NCI-H1092 treated with DMSO at 0.1 percent for 48 hours (cell line): ENCODE measurements at regions not wholly inside any gene's neighbourhood (a gene's known extent, or its start where the extent isn't known, plus 50 kb on each side); places are given as distances from the start of the nearest gene placed in this dataset.

Source experiments
- DNase-seq: peaks from one replicate; lab custom pipeline; 2025; lab: John Stamatoyannopoulos, UW

DNA sequence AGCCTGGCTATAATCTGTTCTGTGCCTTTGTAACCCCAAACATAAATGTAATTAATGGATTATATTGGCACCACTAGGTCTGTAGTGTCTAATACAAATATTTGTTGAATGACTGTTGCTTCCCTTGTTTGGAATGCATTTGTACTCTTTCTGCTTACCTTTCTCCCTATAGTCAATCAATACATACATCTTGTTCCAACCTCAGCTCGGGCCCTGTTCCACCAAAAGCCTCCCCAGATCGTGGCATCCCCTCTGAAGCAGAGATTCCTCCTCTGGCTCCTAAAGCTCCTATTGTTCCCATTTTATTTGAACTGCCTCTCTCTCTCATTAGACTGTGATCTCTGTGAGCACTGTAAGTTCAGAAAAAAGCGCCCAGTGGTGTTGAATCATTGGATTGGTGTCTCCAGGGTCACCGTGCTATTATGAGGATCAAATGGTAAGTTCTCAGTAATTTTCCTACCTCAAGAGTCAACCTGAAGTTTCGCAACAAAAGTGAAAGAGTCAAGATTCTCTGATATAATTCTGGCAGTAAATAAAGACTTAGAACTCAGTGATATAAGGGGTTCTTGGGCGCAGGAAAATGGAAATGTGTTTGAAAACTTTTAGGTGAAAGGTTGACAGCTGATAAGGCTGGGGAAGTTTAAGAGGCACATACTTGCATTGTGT is 151.5 kb downstream of the KLF5 start:
- no peak for DNase-seq

DNA sequence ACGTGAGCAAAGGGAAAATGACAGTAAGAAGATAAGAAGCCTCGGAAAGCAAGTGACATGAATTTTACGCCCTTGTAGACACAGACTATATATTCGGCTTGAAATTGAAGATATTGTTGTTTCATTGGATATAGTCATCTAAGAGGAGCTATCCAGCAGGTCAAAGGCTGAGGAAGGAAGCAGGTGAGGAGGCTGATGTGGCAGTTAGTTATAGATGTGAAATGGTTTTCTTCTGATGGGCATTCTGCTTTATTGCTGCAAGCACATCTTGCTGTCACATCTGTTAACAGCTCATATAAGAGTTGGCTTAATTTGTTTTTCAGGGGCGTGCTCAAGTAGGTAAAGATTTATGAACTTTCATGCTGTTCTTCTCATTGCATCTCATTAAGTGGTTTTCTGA is 146.1 kb downstream of the KLF5 start:
- no peak for DNase-seq

DNA sequence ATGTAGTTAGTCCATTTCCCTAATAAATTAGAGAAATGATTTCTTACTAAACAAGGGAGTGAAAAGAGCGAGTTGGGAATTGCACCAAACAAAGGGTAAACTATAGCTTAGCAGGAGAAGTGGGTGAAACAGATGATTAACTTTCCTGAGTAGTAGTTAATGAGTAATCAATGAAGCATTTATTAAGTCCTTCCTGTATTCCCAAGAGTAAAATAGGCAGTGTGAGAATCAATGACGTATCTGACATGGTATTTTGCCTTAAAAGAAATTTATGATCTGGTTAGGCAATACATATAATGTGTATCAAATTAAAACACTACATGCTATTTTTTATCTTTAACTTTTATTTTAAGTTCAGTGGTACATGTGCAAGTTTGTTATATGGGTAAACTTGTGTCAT is 142.8 kb downstream of the KLF5 start:
- DNase-seq = no peak

DNA sequence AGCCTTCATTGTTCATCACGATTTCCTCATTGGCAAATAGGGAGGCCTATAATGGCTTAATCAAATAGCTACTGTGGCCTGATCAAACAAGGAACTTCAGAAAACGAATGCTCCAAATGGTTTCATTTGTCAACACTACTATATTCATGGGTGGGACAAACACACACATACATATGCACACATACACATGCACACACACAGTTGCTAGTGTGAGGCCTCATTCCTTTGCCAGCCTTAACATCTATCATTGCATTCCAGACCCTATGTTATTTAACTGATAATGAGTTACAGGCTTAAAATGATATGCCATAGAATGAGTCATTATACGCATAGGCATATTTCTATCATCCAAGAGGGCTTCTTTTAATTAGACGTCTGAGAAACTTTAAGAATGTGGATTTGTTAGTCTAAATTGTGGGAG is 140.2 kb downstream of the KLF5 start:
- no peak for DNase-seq

DNA sequence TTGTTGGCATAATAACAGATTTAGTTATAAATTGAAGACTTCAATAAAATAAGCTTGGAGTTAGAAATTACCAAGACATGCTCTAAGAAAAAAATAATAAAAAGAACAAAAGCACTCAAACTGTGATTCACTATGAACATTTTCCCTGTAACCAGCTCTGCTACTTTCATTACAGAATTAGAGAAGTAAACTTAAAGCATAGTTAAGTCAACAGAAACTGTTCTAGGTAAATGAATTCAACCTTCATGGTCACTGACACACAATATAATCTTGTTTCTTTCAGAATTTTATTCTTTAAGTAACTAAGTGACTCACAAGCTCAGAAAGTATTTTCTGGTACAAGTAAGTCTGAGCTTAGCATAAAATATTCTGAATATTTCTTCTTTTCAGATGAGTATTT is 136.3 kb downstream of the KLF5 start:
- DNase-seq = no peak

DNA sequence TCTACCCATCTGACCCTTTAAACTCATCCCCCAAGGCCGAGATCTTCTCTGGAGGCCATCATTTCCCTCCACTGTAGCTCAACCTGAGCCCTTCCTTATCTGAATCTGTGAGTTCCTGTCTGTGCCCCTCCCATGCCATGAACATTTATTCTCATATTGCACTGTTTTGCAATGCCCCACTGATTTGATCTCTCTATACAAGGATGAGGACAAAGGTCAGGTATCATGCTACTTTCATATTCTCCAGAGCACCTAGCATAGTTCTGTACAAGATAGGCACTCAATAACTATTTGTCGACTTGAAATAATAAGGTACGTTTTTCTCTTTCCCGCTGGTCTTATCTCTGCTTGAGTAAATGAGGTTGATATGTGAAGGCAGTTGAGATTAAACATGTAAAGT is 135.5 kb downstream of the KLF5 start:
- DNase-seq = no peak

DNA sequence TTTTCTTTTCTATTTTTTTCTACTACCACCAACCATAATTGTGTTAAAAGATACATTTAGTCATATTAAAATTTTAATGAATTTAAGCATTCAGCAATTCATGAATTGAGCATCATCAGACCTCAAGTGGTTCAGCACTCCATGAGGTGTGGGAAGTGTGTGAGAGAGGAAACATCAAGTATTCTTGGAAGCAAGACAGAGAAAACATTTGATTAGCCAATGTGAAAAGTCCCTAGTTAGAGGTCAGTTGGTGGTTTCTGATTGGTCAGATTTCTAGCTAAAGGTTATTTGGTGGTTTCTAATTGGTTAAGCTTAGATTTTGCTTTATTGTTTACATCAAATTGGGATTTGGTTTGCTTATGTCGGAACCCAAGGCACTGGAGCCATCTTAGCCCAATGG is 134.7 kb downstream of the KLF5 start:
- DNase-seq = no peak

DNA sequence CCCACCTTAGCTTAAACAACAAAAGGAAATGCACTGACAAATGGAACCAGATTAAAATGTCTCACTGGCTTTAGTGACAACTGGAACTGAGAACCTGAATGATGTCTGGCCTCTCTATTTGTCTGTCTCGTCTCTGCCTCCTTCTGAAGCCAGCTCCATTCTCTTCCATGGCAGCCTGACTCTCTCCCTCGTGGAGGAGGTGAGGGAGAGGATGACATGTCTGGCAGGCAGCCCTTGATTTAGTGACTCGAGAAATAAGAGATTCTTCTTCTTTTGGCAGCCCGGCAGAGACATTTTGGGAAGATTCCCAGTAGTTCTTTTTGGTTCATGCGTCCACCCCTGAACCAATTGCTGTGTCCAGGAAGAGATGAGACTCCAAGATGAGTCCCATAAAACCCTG is 131.7 kb downstream of the KLF5 start:
- no peak for DNase-seq

DNA sequence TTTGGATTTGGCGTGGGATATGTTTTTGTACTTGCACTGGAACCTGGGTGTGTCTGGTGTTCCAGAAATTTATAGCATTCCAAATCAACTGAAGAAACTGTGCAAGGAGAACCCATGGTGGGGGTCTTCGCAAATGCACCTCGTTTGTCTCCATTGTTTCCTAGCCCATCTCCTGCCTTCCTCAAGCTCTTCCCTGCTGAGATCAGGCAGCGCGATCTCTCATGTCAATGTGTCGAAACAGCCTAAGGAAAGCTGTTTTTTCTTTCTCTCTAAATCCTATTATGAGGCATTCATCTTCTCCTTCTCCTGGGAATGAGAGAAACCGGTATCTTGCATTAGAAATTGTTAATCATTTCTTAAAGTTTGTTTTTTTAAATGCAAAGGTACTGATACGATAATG is 131.0 kb downstream of the KLF5 start:
- DNase-seq = no peak

DNA sequence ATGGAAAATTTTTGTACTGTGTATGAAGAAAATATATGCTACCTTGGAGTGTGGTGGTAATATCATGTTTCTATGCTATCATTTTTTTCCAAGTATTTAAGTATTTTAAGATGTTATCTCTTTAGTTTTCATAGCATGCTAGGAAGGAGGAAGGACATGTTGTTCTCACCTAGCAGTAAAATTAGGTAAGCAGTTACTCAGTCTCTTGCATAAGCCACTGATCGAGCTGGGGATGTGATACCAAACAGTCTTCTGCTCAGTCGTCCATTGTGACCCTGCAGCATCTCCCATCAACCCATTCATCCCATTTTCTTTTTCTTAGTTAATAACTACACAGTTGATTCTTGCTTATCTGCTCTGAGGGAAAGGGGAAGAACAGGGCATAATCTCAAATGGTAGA is 130.6 kb downstream of the KLF5 start:
- DNase-seq = no peak

DNA sequence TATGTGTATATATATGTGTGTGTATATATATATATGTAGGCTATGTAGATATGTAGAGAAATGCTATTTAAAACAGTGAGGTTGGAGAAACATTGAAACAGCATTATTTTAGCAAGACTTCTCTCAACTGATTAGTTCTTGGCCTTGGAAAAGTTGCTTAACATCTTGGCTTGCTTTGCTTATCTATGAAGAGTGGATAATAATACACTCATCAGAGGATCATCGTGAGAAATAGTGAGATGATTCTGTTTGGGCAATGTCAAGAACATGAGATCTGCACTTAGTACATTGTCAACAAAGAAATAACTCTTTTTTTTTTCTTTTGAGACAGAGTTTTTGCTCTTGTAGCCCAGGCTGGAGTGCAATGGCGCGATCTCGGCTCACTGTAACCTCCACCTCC is 128.3 kb downstream of the KLF5 start:
- no peak for DNase-seq

DNA sequence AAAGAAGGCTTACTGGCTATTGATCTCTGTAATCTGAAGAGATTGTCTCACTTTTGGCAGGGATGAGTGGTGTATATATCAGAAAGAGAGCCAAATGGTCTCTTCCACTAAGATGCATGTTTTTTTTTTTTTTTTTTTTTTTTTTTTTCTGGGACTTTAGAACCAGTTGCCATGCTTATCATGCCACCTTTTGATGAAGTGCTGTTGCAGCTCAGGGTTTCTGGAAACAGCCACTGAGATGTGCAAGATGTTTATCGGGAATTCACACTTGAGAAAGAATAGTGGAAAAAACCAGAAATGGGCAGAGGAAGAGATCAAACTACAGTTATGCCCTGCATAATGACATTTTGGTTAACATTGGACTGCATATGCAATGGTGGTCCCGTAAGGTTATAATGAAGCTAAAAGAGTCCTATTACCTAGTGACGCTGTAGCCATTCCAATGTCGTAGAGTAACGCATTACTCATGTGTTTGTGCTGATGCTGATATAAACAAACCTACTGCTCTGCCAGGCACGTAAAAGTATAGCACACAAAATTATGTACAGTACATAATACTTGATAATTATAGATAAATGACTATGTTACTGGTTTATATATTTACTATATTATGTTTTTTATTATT is 121.0 kb downstream of the KLF5 start:
- DNase-seq = no peak

DNA sequence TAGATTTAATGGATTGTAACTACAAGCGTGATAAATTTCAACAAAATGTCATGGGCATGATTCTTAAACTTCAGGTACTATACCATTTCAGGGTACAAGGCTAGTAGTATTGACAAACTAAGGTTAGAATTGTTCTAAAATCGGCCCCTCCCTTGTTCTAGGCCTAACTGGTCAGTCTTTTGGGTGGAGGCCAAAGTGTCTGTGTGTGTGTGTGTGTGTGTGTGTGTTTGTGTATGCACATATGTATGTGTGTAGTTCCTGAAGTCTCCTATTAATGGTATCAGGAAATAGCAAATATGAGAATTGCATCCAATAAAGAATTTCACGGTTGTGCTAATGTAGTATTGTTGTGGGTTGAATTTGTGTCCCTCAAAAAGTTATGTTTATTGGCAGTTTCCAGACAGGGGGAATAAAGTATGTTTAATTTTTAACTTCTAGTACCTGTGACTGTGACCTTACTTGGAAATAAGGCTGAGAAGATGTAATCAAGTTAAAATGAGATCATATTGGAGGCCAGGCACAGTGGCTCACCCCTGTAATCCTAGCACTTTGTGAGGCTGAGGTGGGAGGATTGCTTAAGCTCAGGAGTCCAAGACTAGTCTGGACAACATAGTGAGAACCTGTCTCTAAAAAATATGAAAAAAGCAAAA is 119.2 kb downstream of the KLF5 start:
- no peak for DNase-seq

DNA sequence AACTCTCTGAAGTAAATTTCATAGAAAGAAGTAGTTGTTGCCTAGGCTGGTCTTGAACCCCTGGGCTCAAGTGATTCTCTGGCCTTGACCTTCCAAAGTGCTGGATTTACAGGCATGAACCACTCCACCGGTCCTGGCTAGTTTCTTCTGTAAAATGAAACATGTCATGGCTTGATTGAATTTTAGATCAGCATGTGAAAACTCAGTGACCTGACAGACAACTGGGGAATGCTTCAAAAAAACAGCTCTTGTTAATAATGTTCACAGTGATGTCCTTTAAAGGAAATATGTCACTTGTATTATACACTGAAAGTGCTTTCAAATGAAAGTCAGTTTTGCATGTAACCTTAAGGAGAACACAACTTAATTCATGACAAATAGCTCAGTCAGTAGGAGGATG is 118.2 kb downstream of the KLF5 start:
- no peak for DNase-seq

DNA sequence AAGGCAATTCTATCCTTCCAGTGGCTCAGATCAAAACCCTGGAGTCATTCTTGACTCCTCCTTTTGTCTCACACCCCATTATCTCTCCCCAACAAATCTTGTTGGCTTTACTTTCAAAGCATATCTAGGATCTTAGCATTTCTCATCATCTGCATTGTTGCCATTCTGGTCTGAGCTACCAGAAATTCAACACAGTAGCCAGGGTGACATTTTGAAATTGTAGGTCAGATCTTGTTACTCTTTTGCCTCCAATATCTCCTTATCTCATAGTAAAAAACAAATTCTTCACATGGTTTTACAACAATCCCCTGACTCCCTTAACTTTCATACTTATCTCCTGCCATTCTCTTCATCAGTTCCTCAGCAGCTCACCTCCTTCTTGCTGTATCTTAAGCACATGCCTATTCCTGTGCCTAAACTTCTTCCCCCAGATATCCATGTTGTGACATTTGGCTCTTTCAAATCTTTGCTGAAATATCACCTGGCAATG is 115.8 kb downstream of the KLF5 start:
- no peak for DNase-seq

DNA sequence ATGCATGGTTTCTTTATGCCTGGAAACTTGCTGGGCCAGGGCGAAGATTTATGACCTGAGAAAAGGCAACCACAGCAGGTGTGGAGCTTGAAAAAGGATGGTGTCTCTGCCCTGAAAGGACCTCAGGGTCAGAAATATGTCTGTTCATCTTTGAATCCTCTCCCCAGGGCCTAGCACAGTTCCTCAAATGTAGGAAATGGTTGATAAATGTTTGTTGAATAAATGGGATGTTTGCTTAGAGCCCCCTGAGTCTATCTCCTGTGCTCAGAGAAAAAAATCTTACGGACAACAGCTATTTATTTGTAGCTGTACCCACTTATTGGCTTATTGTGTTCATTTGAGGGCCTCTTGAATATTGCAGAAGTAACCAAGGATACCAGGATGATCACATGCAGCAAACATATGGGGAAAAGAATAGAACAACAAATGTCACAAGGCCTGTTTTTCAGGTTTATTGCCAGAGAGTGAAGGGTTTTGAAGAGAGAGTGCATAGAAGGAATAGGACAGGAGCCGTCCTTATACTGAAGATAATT is 114.5 kb downstream of the KLF5 start:
- DNase-seq = peak; percentile 41

DNA sequence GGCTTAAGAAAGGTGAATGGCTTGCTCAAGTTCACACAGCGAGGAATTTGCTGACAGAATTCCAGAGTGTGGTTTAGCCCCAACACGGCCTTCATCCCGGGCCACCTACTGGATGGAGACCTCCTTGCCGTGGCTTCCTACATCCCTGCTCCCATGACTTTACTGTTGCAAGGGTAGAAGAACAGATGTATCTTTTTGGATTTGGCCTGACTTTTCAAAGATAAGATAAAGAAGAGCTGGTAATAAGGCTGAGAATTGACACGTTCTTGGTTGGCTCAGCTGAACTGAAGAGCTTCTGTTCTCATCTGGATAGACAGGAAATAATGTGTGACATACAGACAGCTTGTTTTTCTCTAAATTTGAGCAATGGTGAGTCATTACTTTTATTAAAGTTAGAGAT is 113.1 kb downstream of the KLF5 start:
- DNase-seq = no peak

DNA sequence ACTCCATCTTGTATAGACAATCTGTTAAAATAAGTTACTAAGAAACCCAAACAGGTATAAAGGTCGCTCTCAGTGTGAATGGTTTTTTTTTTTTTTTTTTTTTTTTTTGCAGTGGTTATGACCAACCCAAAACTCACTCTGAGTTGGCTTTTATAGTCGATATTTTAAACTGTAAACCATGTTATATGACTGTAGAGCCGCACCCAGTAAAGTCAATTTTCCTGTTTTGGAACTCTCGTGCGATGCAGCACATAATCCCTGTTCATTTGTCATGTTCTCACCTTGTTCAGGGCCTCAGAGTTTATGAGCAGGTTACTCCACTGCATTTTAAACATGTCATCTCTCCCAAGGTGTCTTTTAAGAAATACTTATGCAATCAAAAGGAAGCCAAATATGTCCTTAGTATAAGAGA is 112.5 kb downstream of the KLF5 start:
- DNase-seq = no peak

DNA sequence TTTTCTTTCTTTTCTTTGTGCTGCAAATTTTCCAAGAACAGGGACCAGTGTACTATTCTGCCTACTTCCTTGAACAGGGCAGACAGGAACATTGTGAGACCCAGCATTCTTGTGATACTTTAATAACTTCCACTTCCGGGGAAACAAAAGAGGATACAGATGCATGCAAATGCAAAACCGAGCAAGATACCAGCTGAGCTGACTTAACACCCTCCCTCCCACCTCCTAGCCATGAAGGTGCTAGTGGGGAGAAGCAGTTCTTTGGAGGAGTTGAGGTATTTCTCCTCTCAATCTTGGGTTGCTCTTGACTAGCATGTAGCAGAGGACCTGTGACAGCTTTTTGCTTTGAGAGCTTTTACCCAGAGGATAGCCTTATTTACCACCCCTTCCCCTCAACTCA is 111.2 kb downstream of the KLF5 start:
- no peak for DNase-seq

DNA sequence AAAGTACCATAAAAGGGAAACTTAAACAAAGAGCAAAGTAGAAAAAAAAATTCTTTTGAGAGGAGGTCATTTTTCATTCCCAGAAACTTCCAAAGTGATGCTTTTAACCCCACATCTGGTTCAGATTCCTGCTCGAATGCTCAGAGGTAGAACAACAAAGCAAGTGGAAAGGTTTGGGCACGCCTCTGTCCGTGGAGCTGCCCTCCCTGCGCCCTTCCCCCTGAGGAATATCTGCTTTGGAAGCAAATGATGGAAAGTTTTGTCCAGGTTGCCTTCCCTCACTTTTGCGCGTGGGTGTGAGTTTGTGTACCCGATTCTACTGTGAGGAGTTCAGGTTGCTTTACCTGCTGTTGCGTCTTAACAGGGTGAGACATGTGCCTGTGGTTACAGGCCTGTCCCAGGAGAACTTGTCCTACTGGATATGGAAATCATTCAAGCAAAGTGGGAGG is 110.2 kb downstream of the KLF5 start:
- DNase-seq = no peak

DNA sequence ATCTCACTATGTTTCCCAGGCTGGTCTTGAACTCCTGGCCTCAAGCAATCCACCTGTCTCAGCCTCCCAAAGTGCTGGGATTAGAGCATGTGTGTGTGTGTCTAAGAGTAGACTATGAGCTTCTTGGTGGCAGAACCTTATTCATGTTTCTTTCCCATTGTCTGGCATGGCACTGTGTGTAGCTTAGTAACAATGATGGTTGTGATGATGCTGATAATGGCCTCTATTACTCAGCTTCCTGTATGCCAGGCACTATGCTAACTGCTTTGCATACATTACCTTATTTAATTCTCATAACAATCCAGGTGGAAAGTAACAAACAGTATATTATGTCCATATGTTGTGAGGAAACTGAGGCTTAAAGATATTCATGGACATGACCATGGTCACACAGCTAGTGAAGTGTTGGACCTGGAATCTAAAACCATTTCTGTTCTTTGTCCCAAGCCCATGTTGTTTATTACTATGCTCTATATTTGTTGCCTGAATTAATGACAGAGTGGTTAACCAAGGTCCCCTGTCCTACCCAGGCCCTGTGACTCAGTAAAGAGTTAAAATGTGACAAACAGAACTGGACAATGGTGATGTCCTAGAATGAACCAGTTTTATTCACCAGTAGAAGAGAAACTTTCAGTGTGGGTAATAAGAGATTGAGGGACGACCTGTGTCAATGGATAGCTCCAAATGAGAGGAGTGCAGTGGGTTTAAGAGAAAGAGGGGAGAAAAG is 109.6 kb downstream of the KLF5 start:
- no peak for DNase-seq

DNA sequence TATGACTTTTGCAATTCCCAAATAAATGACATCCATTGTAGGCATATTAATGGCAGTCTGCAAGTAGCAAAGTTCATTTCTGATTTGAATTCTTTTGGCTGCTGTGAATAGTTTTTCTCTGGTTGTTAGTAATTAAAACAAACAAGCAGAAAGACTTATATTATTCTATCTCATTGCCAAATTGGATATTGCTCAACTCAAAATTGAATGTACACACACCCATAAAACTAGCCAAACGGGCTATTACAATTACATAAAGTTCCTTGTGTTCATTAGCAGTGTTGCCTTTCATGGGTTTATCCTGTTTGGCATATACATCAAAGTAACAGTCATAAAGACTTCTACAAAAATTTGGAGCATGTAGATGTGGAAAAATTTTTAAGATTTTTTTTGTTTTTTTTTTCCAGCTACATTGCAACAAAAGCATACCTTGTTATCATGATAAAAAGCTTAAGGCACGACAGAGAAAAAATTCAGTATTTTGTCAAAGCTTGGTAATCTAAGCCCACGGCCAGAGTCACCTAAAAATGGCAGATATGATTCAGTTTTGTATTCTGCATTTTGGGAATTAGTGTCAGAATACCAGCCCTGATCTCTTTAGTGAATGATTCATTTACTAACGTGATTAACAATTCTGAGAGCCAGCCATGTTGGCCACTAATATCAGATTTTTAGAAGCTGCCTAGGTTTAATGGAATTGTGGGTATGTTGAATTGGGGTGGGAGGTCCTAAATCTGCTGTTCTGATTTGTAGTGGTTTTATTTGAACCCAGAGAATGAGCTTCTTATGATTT is 108.4 kb downstream of the KLF5 start:
- no peak for DNase-seq
